Activated naive CD4-positive, alpha-beta T cell treated with anti-CD3 and anti-CD28 coated beads for 36 hours (primary cell): ENCODE measurements at regions not wholly inside any gene's neighbourhood (a gene's known extent, or its start where the extent isn't known, plus 50 kb on each side); places are given as distances from the start of the nearest gene placed in this dataset.

Source experiments
- CTCF ChIA-PET: fragments of 350-600 bp; sonication (Branson Sonifier 250); formaldehyde crosslinking; loops from one replicate; lab custom pipeline; 2021; ENCODE audit warnings: antibody characterized with exemption; lab: Charles Lee
- DNase-seq: peaks from one replicate; pipeline ENCODE4 v3.0.0-alpha.2; 2020
- H3K27ac Mint-ChIP-seq: one replicate; pipeline ENCODE4 v1.8.0; 2021; ENCODE audit warnings: mild to moderate bottlenecking, mixed read lengths
- H3K27me3 Mint-ChIP-seq: one replicate; pipeline ENCODE4 v1.8.0; 2021; ENCODE audit warnings: low read depth, mixed read lengths
- H3K36me3 Mint-ChIP-seq: one replicate; pipeline ENCODE4 v1.8.0; 2021; ENCODE audit warnings: low read depth, mixed read lengths
- H3K4me1 Mint-ChIP-seq: one replicate; pipeline ENCODE4 v1.8.0; 2021; ENCODE audit warnings: low read depth, mixed read lengths
- H3K4me3 Mint-ChIP-seq: one replicate; pipeline ENCODE4 v1.8.0; 2021; ENCODE audit warnings: mild to moderate bottlenecking, moderate library complexity, mixed read lengths
- H3K9me3 Mint-ChIP-seq: one replicate; pipeline ENCODE4 v1.8.0; 2021; ENCODE audit warnings: mixed read lengths
- intact Hi-C: fragments of 100-400 bp; cut with micrococcal nuclease; formaldehyde crosslinking; loops from one replicate; pipeline ENCODE4 v1.15.1; 2023

DNA sequence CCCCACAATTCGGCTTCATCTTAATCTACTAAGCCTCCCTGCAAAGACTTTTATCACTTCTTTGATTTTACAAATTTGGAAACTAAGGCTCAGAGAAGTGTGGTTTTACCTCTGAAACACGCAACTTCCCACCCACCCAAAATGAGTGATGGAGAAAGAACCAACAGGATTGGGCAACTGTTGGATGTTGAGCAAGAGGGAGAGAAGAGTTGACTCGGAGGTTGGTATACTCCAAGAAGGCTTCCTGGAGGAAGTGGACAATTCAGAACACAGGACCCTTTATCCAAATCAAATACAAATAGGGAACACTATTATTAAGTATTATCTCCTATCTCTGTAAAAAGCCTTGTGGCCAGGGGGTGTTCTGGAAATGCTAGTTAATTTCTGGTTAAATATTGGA, 323.0 kb downstream of the C16orf95 start:
- no peak overlapping the region for H3K27ac Mint-ChIP-seq
- no peak overlapping the region for H3K4me3 Mint-ChIP-seq
- no peak for DNase-seq
- no peaks in the 10 kb centered on the region for H3K36me3 Mint-ChIP-seq
- intact Hi-C loops, result no loop called here
- H3K4me1 Mint-ChIP-seq, result peaks cover 3% of the 10 kb centered on the region
- peaks cover 18% of the 10 kb centered on the region for H3K27me3 Mint-ChIP-seq
- H3K9me3 Mint-ChIP-seq, result no peaks in the 10 kb centered on the region
- CTCF ChIA-PET, result interaction anchor here (1.3 kb wide), 1 partner anchor 68 kb away, joined by 4 read pairs; no protein-coding TSS in a partner anchor

DNA sequence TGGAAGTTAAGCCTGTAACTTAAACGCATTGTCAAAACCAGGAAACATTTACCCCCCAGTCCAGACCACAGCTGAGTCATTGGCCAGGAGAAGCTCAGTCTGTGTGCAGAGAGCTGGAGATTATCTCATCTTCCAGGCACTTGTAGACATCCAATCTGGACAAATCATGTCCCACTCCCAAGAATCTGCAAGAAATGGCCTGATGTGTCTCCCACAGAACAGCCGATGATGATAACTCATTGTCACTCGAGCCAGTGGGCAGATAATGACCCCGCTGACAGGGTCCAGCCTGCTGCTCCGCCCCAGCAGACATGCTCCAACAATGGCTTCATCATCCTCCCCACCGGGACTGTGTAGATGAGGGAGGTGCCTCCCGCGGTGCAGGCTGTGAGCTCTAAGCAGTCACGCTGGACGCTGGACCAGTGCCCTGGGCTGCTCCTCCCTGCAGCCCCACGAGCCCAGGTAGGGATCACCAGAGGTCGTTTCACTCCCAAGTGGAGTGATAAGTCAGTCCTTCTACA, 322.5 kb downstream of the C16orf95 start:
- intact Hi-C loops, result no loop called here
- CTCF ChIA-PET, result interaction anchor here (1.3 kb wide), 1 partner anchor 67 kb away, joined by 4 read pairs; no protein-coding TSS in a partner anchor
- no peaks in the 10 kb centered on the region for H3K36me3 Mint-ChIP-seq
- H3K4me1 Mint-ChIP-seq, result peaks cover 3% of the 10 kb centered on the region
- DNase-seq, result no peak
- no peak overlapping the region for H3K27ac Mint-ChIP-seq
- no peaks in the 10 kb centered on the region for H3K9me3 Mint-ChIP-seq
- peaks cover 18% of the 10 kb centered on the region for H3K27me3 Mint-ChIP-seq
- no peak overlapping the region for H3K4me3 Mint-ChIP-seq

DNA sequence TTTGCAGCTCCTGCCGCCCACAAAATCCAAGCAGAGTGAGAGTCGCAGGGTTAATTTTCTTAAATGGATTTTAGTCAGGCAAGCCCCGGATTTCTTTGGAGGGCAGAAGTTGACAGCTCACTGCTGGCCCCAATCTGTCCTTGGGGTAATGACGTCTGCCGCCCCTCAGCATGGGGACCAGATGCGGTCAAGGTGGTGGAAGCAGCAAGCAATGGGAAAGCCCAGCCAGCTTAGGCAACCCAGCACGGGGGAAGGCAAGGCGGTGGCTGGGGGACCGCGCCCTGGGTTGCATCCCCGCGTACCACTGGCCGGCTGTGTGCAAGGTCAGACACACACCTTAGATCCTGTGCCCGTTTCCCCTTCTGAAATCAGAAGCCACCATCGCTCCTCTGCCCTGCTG, 321.7 kb downstream of the C16orf95 start:
- Mint-ChIP-seq H3K9me3 (no peaks in the 10 kb centered on the region), H3K4me1 (peaks cover under 1% of the 10 kb centered on the region), H3K27ac (no peak overlapping the region), H3K36me3 (no peaks in the 10 kb centered on the region), H3K4me3 (no peak overlapping the region), H3K27me3 (peaks cover 15% of the 10 kb centered on the region)
- CTCF ChIA-PET, result no interaction called here
- no peak for DNase-seq
- intact Hi-C loops, result no loop called here

DNA sequence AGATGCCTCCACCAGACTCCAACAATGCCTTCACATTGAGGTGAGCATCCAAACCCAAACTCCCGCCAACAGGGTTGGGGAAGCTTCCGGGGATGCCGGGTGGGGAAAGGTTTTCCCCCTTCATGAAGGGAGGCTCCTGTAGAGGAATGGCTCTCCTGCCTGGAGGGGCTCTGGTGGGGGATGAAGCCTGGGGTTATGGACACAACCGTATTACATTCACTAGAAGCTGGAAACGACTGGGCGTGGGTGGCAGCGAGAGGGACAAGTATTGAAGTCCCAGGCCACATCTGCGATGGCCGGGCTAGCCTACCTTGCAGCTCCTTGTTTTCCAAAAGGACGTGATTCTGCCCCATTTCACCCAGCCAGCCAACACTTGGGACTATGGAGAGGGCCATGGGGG, 321.1 kb downstream of the C16orf95 start:
- H3K27ac Mint-ChIP-seq, result no peak overlapping the region
- no peaks in the 10 kb centered on the region for H3K4me1 Mint-ChIP-seq
- no peaks in the 10 kb centered on the region for H3K36me3 Mint-ChIP-seq
- no peak for DNase-seq
- H3K27me3 Mint-ChIP-seq, result peaks cover 12% of the 10 kb centered on the region
- H3K9me3 Mint-ChIP-seq, result no peaks in the 10 kb centered on the region
- CTCF ChIA-PET, result no interaction called here
- intact Hi-C loops, result no loop called here
- no peak overlapping the region for H3K4me3 Mint-ChIP-seq

DNA sequence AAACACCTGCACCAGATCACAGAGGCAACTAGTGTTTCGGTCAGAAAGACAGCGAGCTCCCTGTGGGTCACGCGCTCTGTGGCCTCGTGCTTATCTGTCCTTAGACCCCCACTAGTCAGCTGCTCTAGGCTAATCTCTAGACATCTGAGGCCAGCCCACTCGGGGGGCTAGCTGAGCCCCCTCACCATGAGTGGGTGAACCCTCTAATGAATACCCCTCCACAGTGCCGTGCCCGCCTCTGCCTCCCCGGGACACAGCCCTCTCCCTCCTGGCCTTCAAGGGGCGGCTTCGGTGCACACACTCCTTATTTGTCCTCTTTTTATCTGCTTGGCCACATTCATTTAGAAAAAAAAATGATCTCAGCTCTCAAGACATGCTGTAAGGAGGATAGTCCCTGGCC, 320.1 kb downstream of the C16orf95 start:
- Mint-ChIP-seq H3K27ac (no peak overlapping the region), H3K9me3 (peaks cover 2% of the 10 kb centered on the region), H3K27me3 (peaks cover 10% of the 10 kb centered on the region), H3K4me1 (no peaks in the 10 kb centered on the region), H3K4me3 (no peak overlapping the region), H3K36me3 (no peaks in the 10 kb centered on the region)
- intact Hi-C loops, result no loop called here
- CTCF ChIA-PET, result no interaction called here
- DNase-seq, result no peak

DNA sequence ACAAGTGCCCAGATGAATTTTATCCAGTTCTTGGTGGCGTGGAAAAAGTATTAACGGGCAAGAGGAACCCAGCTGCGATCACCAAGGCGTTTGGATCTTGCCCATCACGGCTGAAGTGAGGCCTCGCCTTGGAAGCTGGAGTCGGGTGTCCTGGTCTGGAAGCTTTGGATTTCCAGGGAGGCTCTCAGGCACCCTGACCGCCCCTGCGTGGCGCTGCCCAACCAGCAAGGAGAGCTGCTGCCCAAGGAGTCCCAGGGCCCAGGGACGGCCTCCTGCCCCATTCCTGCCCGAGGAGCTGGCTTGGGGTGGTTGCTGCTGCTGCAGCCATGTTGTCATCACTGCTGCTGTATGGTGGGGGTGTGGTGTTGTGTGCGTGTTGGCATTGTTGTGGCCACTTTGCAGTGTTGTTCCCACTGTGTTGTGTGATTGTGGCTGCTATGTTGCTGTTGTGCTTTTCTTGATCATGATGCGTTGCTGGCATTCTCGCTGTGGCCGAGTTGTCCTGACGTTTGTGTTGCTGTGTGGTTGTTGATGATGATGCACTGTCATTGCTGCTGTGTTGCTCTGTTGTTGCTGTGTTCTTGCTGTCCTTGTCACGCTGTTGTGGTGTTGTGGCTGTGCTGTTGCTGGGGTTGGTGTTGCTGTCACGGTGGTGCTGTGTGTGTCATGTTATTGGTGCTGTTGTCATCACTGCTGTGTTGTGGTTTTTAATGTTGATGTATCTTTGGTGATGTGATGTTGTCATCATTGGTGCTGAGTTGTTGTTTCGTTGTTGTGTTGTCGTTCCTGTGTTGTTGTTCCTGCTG, 318.8 kb downstream of the C16orf95 start:
- Mint-ChIP-seq H3K4me1 (no peaks in the 10 kb centered on the region), H3K27me3 (peaks cover 8% of the 10 kb centered on the region), H3K36me3 (no peaks in the 10 kb centered on the region), H3K9me3 (peaks cover 2% of the 10 kb centered on the region), H3K4me3 (no peak overlapping the region), H3K27ac (no peak overlapping the region)
- DNase-seq, result no peak
- CTCF ChIA-PET, result no interaction called here
- intact Hi-C loops, result no loop called here

DNA sequence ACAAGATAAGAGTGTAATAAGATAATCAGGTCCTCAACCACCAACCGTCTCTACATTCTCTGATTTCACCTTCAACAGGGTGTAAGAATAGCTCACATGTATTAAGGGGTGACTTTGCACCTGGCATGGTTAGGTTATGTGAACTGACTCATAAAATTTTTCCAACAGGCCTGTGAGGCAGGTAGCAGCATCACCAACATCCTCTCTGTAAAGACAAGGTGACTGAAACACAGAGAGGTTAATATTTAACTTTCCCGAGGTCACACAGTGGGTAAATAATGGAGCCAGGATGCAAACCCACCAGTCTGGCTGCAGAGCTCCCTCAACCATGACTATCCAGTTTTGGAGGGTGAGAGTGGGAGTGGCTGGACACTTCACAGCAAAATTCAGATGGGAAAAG, 317.2 kb downstream of the C16orf95 start:
- Mint-ChIP-seq H3K27ac (no peak overlapping the region), H3K27me3 (peaks cover 4% of the 10 kb centered on the region), H3K36me3 (no peaks in the 10 kb centered on the region), H3K4me3 (no peak overlapping the region), H3K4me1 (no peaks in the 10 kb centered on the region), H3K9me3 (peaks cover 4% of the 10 kb centered on the region)
- DNase-seq, result no peak
- CTCF ChIA-PET, result no interaction called here
- intact Hi-C loops, result no loop called here

DNA sequence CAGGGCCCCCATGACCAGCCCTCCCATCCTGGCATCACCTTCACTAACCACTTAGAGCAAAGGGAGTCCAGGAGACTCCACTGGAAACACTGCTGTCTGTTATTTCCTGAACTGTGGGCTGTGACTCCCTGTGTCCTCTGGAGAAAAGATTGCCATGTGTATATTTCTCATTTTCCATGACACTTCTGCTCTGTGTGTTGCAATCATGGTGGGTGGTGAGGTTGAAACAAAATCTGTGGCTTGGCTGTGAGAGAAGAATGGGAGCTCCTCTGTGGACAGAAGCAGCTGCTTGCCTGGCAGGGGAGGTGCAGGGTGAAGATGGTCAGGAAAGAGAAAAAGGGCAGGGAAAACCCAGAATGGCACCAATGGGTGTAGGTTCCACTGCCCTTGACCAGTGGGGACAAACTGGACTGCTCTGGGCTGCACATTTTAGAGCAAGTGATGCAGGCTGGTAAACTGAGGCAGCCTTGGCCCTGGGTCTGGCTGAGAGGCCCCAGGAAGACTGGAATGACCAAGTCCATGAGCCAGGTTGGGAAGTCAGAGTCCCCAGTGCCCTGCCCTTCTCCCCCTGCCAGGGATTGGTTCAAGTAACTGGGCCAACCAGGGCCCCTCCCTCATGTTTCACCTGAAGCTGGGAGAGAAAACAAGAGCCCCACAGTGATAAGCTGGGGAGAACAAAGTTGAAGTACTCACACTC, 314.3 kb downstream of the C16orf95 start:
- H3K9me3 Mint-ChIP-seq, result peaks cover 4% of the 10 kb centered on the region
- no peaks in the 10 kb centered on the region for H3K36me3 Mint-ChIP-seq
- H3K4me3 Mint-ChIP-seq, result no peak overlapping the region
- DNase-seq, result no peak
- H3K27ac Mint-ChIP-seq, result no peak overlapping the region
- H3K27me3 Mint-ChIP-seq, result peaks cover 4% of the 10 kb centered on the region
- H3K4me1 Mint-ChIP-seq, result no peaks in the 10 kb centered on the region
- CTCF ChIA-PET, result no interaction called here
- intact Hi-C loops, result no loop called here

DNA sequence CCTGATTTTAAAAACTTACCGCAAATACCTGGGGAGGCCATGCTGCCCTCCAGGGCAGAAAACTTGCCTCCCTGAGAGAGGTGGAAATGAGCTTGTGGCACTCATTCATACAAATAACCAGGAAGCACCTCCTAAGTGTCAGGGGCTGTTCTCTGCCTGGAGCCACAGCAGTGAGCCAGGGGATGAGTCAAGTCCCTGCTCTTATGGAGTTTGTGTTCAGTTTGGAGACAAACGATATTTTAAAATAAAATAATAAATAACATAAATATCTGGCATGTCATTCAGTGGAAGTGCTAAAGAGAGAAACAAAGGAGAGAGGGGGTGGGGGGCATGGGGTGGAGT, 313.8 kb downstream of the C16orf95 start:
- Mint-ChIP-seq H3K4me3 (no peak overlapping the region), H3K27ac (no peak overlapping the region), H3K36me3 (no peaks in the 10 kb centered on the region), H3K9me3 (peaks cover 4% of the 10 kb centered on the region), H3K4me1 (no peaks in the 10 kb centered on the region), H3K27me3 (peaks cover 3% of the 10 kb centered on the region)
- DNase-seq, result no peak
- intact Hi-C loops, result no loop called here
- CTCF ChIA-PET, result no interaction called here

DNA sequence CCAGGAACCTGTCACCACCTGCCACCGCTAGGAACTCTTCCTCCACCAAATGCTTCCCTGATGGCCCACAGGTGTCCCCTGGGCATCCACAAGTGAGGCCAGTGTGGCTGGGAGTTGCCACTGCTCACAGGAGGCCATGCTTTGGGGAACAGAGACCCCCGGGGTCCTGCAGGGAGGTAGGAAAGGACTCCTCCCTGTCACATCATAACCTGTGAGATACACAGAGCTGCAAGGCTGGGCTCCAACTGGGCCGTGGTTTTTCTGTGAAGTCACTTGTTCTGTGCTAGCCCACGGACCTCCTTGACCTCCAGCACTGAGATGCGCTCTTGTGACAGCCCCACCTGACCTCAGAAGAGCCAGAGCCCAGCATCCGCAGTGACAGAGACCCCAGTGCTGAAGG, 311.2 kb downstream of the C16orf95 start:
- Mint-ChIP-seq H3K4me3 (no peak overlapping the region), H3K36me3 (no peaks in the 10 kb centered on the region), H3K4me1 (no peaks in the 10 kb centered on the region), H3K27ac (no peak overlapping the region), H3K9me3 (peaks cover 4% of the 10 kb centered on the region), H3K27me3 (no peaks in the 10 kb centered on the region)
- intact Hi-C loops, result no loop called here
- CTCF ChIA-PET, result interaction anchor here (1.5 kb wide), 1 partner anchor 13 kb away, joined by 4 read pairs; no protein-coding TSS in a partner anchor
- DNase-seq, result no peak

DNA sequence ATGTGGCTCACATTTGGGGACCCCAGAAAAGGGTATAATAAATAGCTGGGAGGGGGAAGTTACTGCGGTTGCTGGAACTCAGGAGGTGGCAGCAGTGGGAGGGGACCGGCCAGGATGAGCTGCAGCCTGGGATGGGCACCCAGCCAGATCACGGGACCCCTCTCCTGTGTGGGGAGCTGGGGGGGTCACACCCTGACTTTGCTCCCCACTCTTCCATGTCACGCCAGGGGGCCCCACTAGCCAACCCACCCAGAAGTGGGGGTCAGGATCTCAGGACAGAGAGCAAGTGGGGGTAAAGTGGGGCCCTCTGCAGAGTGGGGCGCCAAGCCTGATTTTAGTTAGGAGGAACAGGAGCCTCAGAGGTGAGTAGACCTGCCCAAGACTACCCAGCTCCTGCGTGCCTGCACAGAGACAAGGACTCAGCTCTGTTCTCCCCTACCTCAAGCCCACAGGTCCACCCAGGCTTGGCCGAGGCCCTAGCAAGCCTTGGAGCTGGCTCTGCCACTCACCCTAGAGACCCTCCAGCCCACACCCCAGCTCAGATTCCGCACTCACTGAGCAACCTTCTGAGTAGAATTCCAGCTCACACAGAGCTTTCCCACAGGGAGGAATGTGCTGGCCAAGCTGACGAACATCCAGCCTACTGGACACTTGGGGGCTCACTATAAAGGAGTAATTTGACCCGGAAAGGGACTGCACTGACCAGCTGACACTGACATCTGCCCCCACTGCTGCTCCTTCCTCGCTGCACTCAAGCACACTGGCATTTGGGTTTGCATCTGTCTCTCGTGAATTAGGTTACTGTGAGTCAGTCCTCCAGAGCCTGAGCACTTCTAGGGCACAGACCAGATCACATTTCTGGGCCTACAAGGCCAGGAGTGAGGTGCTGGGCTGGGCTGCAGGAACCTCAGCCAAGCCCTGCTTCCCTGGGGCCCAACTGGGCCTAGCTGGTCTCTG, 310.1 kb downstream of the C16orf95 start:
- no peaks in the 10 kb centered on the region for H3K4me1 Mint-ChIP-seq
- CTCF ChIA-PET, result interaction anchor here (1.5 kb wide), 1 partner anchor 14 kb away, joined by 4 read pairs; no protein-coding TSS in a partner anchor
- H3K27me3 Mint-ChIP-seq, result no peaks in the 10 kb centered on the region
- peaks cover 2% of the 10 kb centered on the region for H3K9me3 Mint-ChIP-seq
- no peak for DNase-seq
- intact Hi-C loops, result no loop called here
- H3K27ac Mint-ChIP-seq, result no peak overlapping the region
- H3K36me3 Mint-ChIP-seq, result no peaks in the 10 kb centered on the region
- no peak overlapping the region for H3K4me3 Mint-ChIP-seq

DNA sequence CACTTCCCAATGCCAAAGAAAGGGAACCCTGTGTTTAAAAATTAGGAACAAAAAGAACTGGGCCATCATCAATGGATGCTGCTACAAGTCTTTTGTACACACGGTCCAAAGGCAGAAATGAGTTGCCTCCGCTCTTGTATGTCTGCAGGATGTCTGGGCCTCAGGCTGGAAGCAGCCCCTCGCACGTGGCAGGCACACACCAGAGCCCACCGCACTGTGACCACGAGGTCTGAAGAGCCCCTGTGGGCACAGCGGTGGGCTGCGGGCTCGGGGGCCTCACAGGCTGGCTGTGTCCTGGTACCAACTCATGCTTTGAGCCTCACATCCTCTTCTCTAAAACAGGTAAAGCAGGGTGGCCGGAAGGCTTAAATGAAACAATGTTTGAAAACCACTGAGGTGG, 309.3 kb downstream of the C16orf95 start:
- Mint-ChIP-seq H3K4me1 (no peaks in the 10 kb centered on the region), H3K27me3 (no peaks in the 10 kb centered on the region)
- CTCF ChIA-PET, result no interaction called here

More for the DNA sequence above, 309.3 kb downstream of the C16orf95 start:
- Mint-ChIP-seq H3K36me3 (no peaks in the 10 kb centered on the region), H3K27ac (no peak overlapping the region), H3K9me3 (peaks cover 2% of the 10 kb centered on the region), H3K4me3 (no peak overlapping the region)
- intact Hi-C loops, result no loop called here
- no peak for DNase-seq
